H1 (cell line): ENCODE measurements at regions not wholly inside any gene's neighbourhood (a gene's known extent, or its start where the extent isn't known, plus 50 kb on each side); places are given as distances from the start of the nearest gene placed in this dataset.

ENCODE experiments used
- CBX5 ChIP-seq: fragments of 300-800, 300-1000 bp; sonication (generic); IDR thresholded peaks from 2 replicates; pipeline ENCODE4 v1.7.1; 2016; ENCODE audit warnings: antibody characterized with exemption, low read length, low read depth
- CTCF ChIP-seq, 3 experiments: IDR thresholded peaks; 1 replicate in 2 of 3; 2 replicates in 1 of 3; pipeline versions ENCODE4 v1.5.1 to v1.6.1; 2011; ENCODE audit warnings: low read length in 3 of 3, mild to moderate bottlenecking in 3 of 3, inconsistent platforms in 2 of 3, low read depth in 1 of 3, moderate library complexity in 1 of 3; ENCODE audit not compliant: insufficient read depth in 1 of 3; ENCODE audit errors: control extremely low read depth in 1 of 3
- EP300 ChIP-seq, 2 experiments: IDR thresholded peaks; 1 replicate in 1 of 2; 2 replicates in 1 of 2; pipeline ENCODE4 v1.6.1; 2011 to 2012; ENCODE audit warnings: low read depth in 2 of 2, low read length in 2 of 2, mild to moderate bottlenecking in 2 of 2, borderline replicate concordance in 1 of 2, inconsistent platforms in 1 of 2, moderate library complexity in 1 of 2
- EZH2 ChIP-seq: fragments of 200-600 bp; sonication (generic); IDR thresholded peaks from 2 replicates; pipeline ENCODE4 v1.7.1; 2012; ENCODE audit warnings: low read depth, mild to moderate bottlenecking, moderate library complexity, low read length, inconsistent platforms; ENCODE audit not compliant: severe bottlenecking
- MAX ChIP-seq: IDR thresholded peaks from 2 replicates; pipeline ENCODE4 v1.6.1; 2012; ENCODE audit warnings: inconsistent platforms
- POLR2A ChIP-seq, 2 experiments: IDR thresholded peaks; 1 replicate in 1 of 2; 2 replicates in 1 of 2; pipeline ENCODE4 v1.6.1; 2011; ENCODE audit warnings: low read depth in 2 of 2, low read length in 2 of 2, mild to moderate bottlenecking in 2 of 2; ENCODE audit errors: control extremely low read depth in 1 of 2
- SP2 ChIP-seq: IDR thresholded peaks from 2 replicates; pipeline ENCODE4 v1.6.1; 2012; ENCODE audit warnings: mild to moderate bottlenecking, low read length, inconsistent platforms
- TEAD4 ChIP-seq: IDR thresholded peaks from 2 replicates; pipeline ENCODE4 v1.6.1; 2012; ENCODE audit warnings: low read depth, low read length, inconsistent platforms, mixed read lengths
- YY1 ChIP-seq: IDR thresholded peaks from 2 replicates; pipeline ENCODE4 v1.6.1; 2011; ENCODE audit warnings: low read depth, mild to moderate bottlenecking, low read length
- ZNF274 ChIP-seq: IDR thresholded peaks from 2 replicates; pipeline ENCODE4 v1.7.0; 2012; ENCODE audit warnings: low read length, borderline replicate concordance; ENCODE audit errors: extremely low read depth

GRCh38 chr7:1301054-1301881 lies 68.6 kb downstream of the UNCX start:
- no peak for TF ChIP-seq CTCF (IDR thresholded peaks at IDR 0.05; ENCODE audit: control extremely low read depth in 1 of 3, insufficient read depth in 1 of 3, low read depth in 1 of 3, low read length in 3 of 3)
- TF ChIP-seq EZH2, result no peak
- TF ChIP-seq YY1, result no peak
- no peak for TF ChIP-seq MAX
- TF ChIP-seq POLR2A (IDR thresholded peaks at IDR 0.05; ENCODE audit: control extremely low read depth in 1 of 2, low read depth in 2 of 2, low read length in 2 of 2), result no peak
- TF ChIP-seq CBX5, result no peak
- no peak for TF ChIP-seq SP2
- no peak for TF ChIP-seq TEAD4
- no peak for TF ChIP-seq EP300 (IDR thresholded peaks at IDR 0.05; ENCODE audit: borderline replicate concordance in 1 of 2, low read depth in 2 of 2, low read length in 2 of 2)
- no peak for TF ChIP-seq ZNF274
